ENCODE measurements at regions not wholly inside any gene's neighbourhood (a gene's known extent, or its start where the extent isn't known, plus 50 kb on each side); places are given as distances from the start of the nearest gene placed in this dataset.

GRCh38 chr2:219997341-219997851, 370.0 kb downstream of the SLC4A3 start (continued):
- TF ChIP-seq CTCF (IDR thresholded peaks at IDR 0.05 in 2 of 3, conservative IDR thresholded peaks at IDR 0.05 in 1 of 3; ENCODE audit: insufficient read depth in 2 of 3, low read depth in 1 of 3, low read length in 3 of 3) (peak; percentile 40 to 59 (median 45)), FIP1L1 (IDR thresholded peaks at IDR 0.05; ENCODE audit: low read depth, low read length, poor library complexity, severe bottlenecking) (no peak)

- CTCF ChIA-PET (ENCODE audit: low intra/inter-chr PET ratio), result no interaction called here
- Histone ChIP-seq H3K9ac (ENCODE audit: insufficient read depth in 1 of 2, low read depth in 2 of 2, low read length in 2 of 2) (no peak overlapping the region), H3K4me2 (ENCODE audit: insufficient read depth, low read length) (no peak overlapping the region), H4K20me1 (replicated peaks; ENCODE audit: control insufficient read depth, insufficient read depth, low read length) (no peaks in the 10 kb centered on the region), H3K27me3 (ENCODE audit: control insufficient read depth in 2 of 2, insufficient read depth in 2 of 2, low read length in 2 of 2) (no peaks in the 10 kb centered on the region), H3K79me2 (ENCODE audit: control insufficient read depth, insufficient read depth, low read length) (no peaks in the 10 kb centered on the region), H3K4me1 (replicated peaks in 1 of 2; ENCODE audit: control insufficient read depth in 2 of 2, insufficient read depth in 2 of 2, low read length in 2 of 2) (no peaks in the 10 kb centered on the region), H3K9me1 (ENCODE audit: control insufficient read depth, insufficient read depth, low read length) (no peaks in the 10 kb centered on the region), H2AFZ (ENCODE audit: low read depth, low read length) (no peak overlapping the region), H3K4me3 (no peak overlapping the region), H3K27ac (ENCODE audit: extremely low read depth, low read depth, low read length) (no peak overlapping the region), H3K9me3 (replicated peaks; ENCODE audit: control insufficient read depth, insufficient read depth, low read depth, low read length) (no peaks in the 10 kb centered on the region), H3K36me3 (ENCODE audit: control insufficient read depth, insufficient read depth, low read length) (no peaks in the 10 kb centered on the region)
- in situ Hi-C loops (cut with MboI) (no loop called here), intact Hi-C loops (cut with micrococcal nuclease) (loop anchor here (2.0 kb wide), 1 partner anchor 261 kb away; no protein-coding TSS in a partner anchor)
- ATAC-seq (no peak), DNase-seq (ENCODE audit: extremely low read depth in 1 of 4, low spot score in 3 of 4) (no peak), FAIRE-seq (no peak)
- 0% methylated on average over 3 of the region's 3 CpGs for WGBS (ENCODE audit: insufficient coverage, low coverage, missing lambda C conversion rate)
- BruUV-seq (replicated peaks), result no TSS peak
- POLR2A ChIA-PET, result no interaction called here
- TF ChIP-seq SRF (CRISPR knock-in tag; IDR thresholded peaks at IDR 0.05), result no peak
- no peak for TF ChIP-seq PYGO2 (tag; IDR thresholded peaks at IDR 0.05)
- TF ChIP-seq CEBPZ (IDR thresholded peaks at IDR 0.05; ENCODE audit: borderline replicate concordance, low read depth, low read length), result no peak
- TF ChIP-seq PURB (CRISPR knock-in tag; IDR thresholded peaks at IDR 0.05; ENCODE audit: low read depth), result no peak
- no peak for TF ChIP-seq NFE2 (IDR thresholded peaks at IDR 0.05; ENCODE audit: low read depth)
- no peak for TF ChIP-seq ZNF140 (CRISPR knock-in tag; IDR thresholded peaks at IDR 0.05)
- no peak for TF ChIP-seq TEAD2 (tag; IDR thresholded peaks at IDR 0.05)
- no peak for TF ChIP-seq FOSL1 (tag; conservative IDR thresholded peaks at IDR 0.05)
- TF ChIP-seq ZNF507 (tag; conservative IDR thresholded peaks at IDR 0.05), result no peak
Observed at GRCh38 chr2:219998107-219998506, 370.7 kb downstream of the SLC4A3 start.

Measured in K562 (cell line).